ENCODE measurements at regions not wholly inside any gene's neighbourhood (a gene's known extent, or its start where the extent isn't known, plus 50 kb on each side); places are given as distances from the start of the nearest gene placed in this dataset.

GRCh38 chr12:46893434-46893833 lies 67.6 kb upstream of the SLC38A4 start:
- Histone ChIP-seq H2BK5ac (ENCODE audit: insufficient read length, low read length) (no peak overlapping the region), H3K27me3 (ENCODE audit: insufficient read depth, low read length) (no peaks in the 10 kb centered on the region), H3K4me2 (ENCODE audit: insufficient read depth, insufficient read length, low read length) (no peak overlapping the region), H4K20me1 (ENCODE audit: control insufficient read depth, insufficient read depth, insufficient read length) (no peaks in the 10 kb centered on the region), H3K14ac (ENCODE audit: insufficient read depth, low read length) (no peak overlapping the region), H2BK12ac (ENCODE audit: insufficient read length, low read depth, low read length) (no peak overlapping the region), H3T11ph (ENCODE audit: low read length) (no peak overlapping the region), H2AK5ac (ENCODE audit: insufficient read length, low read length) (no peak overlapping the region), H3K23me2 (ENCODE audit: insufficient read length, low read depth, low read length, poor library complexity, severe bottlenecking) (no peaks in the 10 kb centered on the region), H2AFZ (ENCODE audit: low read length) (no peak overlapping the region), H2BK120ac (ENCODE audit: low read depth, low read length, poor library complexity, severe bottlenecking) (no peak overlapping the region), H3K56ac (ENCODE audit: insufficient read length, low read depth, low read length) (no peak overlapping the region), H3K79me1 (ENCODE audit: insufficient read depth, low read depth, low read length, poor library complexity, severe bottlenecking) (no peaks in the 10 kb centered on the region), H3K27ac (ENCODE audit: insufficient read length, low read depth, low read length) (no peak overlapping the region), H4K5ac (ENCODE audit: insufficient read length, low read depth, low read length) (no peak overlapping the region), H3K9me3 (ENCODE audit: control insufficient read depth, low read depth, low read length) (no peaks in the 10 kb centered on the region), H4K91ac (ENCODE audit: insufficient read length, low read depth, low read length) (no peak overlapping the region), H4K8ac (replicated peaks; ENCODE audit: insufficient read length, low read depth, low read length) (no peak overlapping the region), H3K23ac (ENCODE audit: insufficient read length, low read depth, low read length) (no peak overlapping the region), H3K4me1 (ENCODE audit: insufficient read depth, low read length) (no peaks in the 10 kb centered on the region), H2BK15ac (ENCODE audit: low read depth, low read length) (no peak overlapping the region), H3K79me2 (ENCODE audit: insufficient read depth, low read length) (no peaks in the 10 kb centered on the region), H2BK20ac (ENCODE audit: low read depth, low read length, poor library complexity, severe bottlenecking) (no peak overlapping the region), H3K4ac (ENCODE audit: low read depth, low read length) (no peak overlapping the region), H3K9ac (ENCODE audit: extremely low read depth, insufficient read length, low read length) (no peak overlapping the region), H3K18ac (ENCODE audit: insufficient read length, low read depth, low read length) (no peak overlapping the region)
- no peaks in the 10 kb centered on the region; a peak in 3 of 5 replicates for H3K9me3 Mint-ChIP-seq
- no peaks in the 10 kb centered on the region for H3K27me3 Mint-ChIP-seq (ENCODE audit: low read depth)
- no peak overlapping the region for H3K4me3 Mint-ChIP-seq
- H3K4me1 Mint-ChIP-seq: no peaks in the 10 kb centered on the region
- no CpG with 5 or more reads among the region's 1 CpG for WGBS (ENCODE audit: extremely low coverage, insufficient read length, low lambda C conversion rate)
- no peaks in the 10 kb centered on the region for H3K36me3 Mint-ChIP-seq (ENCODE audit: insufficient read depth in 1 of 3, low read depth in 3 of 3)
- TF ChIP-seq CTCF (conservative IDR thresholded peaks at IDR 0.05): no peak
- DNase-seq: no peak
- H3K27ac Mint-ChIP-seq: no peak overlapping the region

Data from H9 (cell line).